Activated CD4-positive, alpha-beta T cell treated with anti-CD3 and anti-CD28 coated beads, Interleukin-10, Interleukin-2, amounts not matched to agents 100 ng/mL and 50 ng/mL, durations not matched to agents 16 hours and 8 hours (primary cell): ENCODE measurements at regions not wholly inside any gene's neighbourhood (a gene's known extent, or its start where the extent isn't known, plus 50 kb on each side); places are given as distances from the start of the nearest gene placed in this dataset.

Experiments used
- DNase-seq: peaks from one replicate; pipeline ENCODE4 v3.0.0-alpha.2; 2020

DNA sequence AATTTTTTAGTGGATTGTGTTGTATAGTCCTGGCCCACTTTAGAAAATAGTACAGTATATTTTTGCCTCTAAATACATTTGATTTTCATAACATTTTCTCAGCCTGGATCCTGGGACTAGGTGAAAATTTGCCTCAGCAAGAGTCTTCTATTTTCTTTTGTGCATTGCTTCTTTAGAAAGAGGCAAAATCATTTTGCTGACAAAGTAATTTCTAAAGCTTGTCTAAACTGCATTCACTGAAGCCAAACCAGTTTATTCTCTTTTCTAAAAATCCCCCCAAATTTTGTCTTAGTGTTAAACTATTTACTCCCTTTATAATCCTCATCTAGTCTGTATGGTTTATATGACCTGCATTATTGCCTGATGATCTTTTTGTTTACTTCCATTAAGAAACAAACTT, 326.3 kb downstream of the C4orf33 start:
- no peak for DNase-seq

DNA sequence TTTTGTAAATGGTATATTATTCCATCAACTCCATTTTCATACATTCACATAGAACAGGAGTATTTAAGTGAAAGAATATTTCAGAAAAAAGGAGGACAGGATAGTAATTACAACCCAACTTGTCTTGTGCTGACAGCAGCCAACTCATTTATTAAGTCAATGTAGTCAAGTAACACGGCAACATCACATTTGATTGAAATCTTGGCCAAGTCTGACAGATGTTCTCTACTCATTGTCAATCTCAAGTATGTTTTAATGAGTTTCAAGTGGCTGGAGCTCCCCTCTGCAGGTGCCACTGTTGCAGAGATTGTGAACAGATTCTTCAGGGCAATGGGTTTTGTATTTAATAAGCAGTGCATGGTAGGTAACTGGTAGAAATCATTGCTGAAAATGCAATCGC, 332.5 kb downstream of the C4orf33 start:
- no peak for DNase-seq

DNA sequence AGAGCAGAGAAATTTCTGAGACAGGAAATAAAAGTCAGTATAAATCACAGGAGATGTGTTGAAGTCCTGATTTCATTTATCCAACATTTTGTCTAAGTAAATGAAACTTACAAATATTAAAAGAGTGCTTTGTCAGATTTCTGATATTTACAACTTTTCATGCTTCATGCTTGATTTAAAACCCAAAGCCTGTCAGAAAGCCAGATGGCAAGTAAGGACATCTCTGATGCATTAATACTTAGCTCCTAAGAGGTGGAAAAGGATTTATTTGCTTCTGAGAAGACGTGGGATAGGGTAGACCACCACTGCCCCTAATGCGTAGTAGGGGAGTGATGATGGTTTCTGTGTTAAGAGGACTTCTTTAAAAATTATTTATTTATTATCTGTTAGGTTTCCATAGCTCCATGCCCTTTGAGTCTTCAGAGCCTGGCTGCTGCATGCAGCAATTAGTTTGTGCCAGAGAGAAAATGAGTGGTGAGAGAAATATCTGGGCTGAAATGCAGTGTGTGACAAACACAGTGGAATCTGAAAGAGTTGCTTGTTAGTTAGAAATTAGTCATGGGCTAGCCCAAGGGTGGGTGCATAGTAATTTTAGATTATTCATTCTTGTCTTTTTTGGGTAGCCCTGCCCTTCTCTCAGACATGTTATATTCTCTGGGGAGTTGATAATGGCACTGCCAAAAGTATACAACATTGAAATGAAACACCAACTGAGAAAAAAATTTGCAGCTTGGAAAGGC, 333.8 kb downstream of the C4orf33 start:
- DNase-seq = no peak

DNA sequence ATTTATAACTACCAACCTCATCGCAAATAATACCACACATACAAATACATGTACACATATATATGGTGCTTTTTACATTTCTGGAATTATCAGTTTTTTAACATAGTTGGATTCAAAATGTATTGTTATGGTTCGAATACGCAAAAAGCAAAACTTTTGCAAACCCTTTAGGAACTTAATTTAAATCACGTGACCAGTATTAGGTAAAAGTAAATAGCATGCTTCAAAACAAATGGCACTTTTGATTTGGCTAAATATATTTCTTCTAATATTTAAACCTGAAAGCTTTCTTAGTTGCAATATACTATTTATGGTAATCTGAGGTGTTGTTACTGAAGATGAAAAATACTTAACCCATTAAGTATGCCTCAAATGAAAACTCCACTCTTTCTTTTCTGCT, 341.4 kb downstream of the C4orf33 start:
- DNase-seq = no peak

DNA sequence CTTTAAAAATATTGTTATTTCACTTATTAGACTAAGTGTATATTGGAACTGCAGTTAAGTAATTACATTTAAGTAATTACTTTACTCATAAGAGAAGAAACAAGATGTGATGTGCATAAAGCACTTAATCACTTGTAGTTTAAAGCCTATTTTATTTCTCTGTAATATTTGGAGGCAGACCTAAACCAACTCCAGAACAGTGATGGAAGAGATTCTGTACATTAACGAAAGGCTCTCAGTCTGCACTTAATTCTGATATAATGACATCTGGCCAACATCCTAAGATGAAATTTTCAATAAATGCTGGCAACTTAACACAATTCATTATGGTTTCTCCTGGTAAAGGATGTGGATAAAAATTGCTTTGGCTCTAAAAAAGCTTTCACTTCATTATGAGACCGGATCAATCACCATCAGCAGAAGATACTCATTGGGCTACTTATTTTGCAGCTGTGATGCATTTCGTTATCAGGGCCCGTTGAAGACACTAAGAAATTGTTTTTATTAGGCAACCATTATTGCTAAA, 342.6 kb downstream of the C4orf33 start:
- no peak for DNase-seq

DNA sequence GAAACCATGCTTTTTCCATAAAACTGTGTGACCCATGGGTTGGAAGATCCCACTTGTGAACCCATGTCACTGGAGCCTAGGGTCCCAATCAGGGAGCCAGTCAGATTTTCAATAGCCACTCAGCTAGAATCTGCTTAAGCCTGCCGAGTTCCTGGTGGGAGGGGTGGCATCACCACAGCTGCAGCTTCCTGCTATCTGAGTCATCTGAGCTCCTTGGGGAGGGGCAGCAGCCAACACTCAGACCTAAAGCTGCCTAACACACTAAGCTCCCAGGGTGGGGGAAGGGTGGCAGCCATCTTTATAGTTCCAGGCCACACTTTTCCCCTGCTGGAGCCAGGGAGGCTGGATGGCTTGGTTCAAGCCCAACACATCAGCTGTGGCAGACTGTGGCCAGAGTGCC, 350.1 kb downstream of the C4orf33 start:
- no peak for DNase-seq

DNA sequence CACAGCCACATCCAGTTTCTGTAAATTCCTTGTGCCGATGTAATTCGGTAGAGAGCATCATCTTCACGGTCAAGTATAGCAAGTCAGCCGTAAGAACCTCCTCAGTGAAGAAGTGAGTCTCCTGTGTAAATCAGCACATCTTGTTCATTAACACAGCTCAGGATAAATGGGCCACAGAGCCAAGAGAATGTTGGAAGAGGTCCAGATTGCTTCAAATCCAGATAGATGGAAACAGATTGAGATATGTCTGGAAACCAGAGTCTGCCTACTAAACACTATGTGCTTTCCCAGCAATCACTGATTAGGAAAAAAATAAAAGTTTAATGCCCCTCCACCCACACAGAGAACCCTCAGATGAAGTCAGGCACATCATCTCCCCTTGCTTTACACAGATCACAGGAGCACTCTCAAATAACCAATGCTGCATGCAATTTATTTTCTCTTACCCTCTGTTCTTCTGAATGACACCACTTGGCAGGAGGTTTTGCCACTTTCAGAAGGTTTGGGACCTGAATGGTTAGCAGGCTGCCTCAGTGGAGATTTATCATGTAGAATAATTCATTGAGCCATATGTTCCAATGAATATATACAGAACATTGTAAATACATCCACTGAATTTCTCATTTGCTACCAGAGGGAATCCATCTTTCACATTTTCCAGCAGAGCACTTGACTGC, 357.7 kb downstream of the C4orf33 start:
- DNase-seq = no peak

DNA sequence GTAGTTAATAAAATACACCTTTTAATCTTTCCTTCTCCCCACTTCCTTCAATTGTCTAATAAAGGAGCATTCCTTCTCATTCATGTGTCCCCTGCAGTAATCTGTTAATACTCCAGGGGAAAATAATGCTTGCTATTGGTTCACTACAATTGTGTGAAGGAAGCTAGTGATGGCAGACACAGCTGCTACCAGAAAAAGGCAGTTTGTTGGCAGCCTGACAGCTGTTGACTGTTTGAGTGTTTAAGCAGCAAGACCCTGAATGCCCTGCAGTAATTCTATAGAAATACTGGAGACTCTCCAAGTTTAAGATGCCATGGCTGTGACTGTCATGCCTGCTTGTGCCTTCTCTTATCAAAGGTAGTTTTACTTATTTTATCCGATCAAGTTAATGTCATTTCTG, 359.5 kb downstream of the C4orf33 start:
- no peak for DNase-seq

DNA sequence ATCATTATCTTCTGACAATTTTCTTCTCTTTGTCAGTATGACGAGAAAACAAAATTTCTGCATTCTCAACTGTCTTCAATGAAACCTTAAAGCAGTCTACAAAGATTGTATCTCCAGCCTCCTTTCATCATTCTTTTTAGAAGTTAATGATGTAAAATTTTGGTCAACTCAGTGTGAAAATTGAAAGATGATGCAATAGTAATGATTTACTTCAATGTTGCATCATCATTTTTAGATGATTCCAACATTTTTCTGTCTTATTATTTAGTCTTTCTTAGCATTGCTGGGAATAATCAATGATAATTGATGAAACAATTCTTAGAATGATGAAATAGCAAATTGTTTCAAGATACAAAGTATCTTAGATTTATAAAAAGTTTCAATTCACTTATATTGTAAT, 372.7 kb downstream of the C4orf33 start:
- DNase-seq = no peak

DNA sequence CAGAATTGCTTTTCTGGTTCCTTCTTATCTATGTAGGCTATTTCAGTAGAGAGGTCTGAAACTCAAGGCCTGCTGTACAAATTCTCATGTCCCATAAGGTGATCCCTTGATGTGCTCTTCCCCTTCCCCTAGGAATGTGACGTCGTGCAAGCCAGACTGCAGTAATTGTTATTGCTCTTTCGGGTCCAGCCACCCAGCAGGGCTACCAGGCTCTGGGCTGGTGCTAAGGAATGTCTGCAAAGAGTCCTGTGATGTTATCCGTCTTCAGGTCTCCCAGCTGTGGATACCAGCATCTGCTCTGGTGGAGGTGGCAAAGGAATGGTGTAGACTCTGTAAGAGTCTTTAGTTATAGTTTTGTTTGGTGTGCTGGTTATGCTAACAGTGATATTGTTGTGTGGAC, 378.7 kb downstream of the C4orf33 start:
- DNase-seq = no peak

DNA sequence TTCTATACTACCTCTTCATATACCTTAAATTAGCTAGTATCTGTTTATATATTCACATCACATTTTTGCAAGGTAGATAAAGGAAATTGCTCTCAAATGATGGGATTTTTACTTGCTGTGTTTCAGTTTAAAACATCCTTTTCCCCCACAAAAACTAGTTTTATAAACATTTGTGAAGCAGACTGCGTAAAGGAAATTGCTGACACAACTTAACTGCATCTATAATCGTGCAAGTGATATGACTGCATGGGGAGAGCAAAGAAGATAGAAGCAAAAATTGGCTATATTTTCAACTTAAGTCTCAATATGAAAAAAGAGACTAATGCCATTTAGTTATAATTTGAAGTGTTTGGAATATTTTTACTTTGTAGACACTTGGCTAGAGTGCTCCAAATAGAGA, 385.2 kb downstream of the C4orf33 start:
- no peak for DNase-seq

DNA sequence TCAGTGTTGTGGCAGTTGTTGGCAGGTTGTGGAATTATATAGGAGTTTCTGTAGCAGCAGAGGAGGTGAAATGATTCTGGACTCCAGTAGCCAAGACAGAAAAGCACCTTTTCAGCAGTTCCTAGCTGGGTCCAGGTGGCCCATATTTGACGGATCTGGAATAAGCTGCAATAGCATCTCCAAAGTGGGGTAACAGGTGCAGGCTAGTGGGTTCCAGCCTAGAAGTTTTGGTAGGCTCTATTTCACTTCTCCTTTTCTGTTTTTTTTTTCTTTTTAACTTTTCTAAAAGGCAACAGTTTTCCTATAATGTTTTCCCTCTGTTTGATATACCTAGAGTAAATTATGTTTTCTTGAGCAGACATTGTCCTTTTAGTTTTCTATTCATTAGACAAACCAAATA, 392.5 kb downstream of the C4orf33 start:
- no peak for DNase-seq

DNA sequence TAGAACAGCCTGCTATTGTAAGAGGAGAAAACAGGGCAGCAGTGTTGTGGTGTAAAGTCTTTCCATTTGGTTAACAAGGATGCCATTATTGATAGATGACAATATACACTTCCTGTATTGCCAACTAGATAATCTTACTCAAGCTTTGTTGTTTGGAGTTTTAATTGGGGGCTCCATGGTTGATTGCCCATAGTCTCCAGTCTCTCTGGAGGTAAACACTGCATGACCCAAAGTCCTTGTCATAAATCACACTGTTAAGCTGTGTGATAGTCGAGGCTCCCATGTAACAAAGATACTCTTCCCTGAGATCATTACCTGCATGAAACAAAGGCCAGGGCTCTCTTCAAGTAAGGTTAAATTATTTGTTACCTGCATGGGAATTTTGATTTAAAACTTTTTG, 394.6 kb downstream of the C4orf33 start:
- DNase-seq = no peak

DNA sequence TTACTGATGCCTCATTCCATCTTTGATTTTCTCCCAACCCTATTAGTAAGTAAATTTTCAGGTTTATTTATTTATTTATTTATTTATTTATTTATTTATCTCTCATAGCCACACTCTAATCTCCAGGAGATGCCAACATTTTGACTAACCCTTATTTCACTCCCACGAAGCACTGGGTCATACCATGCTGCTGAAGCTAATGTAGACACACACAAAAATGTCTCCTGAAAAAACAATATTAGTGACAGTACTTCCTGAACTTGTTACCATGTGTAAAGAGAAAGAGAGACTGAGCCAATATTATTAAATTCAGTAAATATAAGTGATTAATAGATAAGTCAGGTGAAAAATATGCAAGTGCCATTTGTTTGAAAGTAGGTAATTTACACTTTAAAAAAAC, 402.7 kb downstream of the C4orf33 start:
- DNase-seq = no peak

DNA sequence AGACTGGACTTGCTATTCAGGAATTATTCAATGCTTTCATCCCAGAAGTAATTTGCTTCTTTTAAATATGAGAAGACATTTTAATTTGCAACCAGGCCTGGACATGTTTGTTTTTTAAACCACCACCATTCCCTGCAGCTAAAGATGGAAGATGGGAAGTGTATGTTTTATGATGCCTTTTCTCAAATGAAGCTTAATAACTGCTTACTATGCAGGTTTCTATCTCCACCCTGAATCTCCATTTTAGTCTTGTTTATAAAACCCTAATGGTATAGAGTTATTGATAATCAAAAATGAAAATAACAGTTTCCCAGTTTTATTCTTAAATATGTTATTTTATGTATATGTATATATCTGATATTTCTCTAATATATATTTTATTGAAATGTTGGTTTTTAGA, 418.9 kb downstream of the C4orf33 start:
- DNase-seq = no peak

DNA sequence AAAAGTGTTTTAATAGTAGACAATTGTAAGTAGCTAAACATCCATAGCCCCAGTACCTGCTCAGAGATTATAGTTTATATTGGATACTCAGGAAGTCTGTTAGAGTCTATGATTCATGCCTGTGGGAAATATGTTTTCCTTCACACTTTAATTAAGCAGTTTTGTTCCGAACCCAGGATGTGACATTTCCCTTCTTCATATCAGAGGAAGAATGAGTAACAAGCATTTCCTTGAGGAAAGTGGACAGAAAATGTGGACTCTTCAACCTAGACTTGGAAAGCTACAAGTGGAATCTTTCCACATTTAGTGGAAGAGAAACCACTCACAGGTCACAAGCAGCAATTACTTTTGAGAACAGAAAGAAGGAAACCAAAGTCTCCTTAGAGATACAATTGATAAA, 419.4 kb downstream of the C4orf33 start:
- DNase-seq = no peak

DNA sequence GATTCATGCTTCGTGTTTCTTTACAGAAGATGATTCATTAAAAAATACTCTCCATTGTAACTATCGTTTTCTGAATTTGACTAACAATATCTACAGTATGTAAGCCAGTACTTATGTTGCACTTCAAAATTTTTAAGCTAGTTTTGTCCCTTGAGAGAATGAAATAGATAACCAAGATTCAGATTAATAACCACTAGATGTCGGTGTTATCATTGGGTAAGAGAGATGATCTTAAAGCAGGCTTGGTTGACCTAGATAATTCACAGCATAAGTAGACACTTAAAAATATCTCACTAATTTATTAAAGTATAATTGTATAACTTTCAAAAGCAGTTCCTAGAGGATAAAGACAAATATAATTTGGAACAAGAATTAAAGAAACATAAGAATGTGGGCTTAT, 430.9 kb downstream of the C4orf33 start:
- no peak for DNase-seq

DNA sequence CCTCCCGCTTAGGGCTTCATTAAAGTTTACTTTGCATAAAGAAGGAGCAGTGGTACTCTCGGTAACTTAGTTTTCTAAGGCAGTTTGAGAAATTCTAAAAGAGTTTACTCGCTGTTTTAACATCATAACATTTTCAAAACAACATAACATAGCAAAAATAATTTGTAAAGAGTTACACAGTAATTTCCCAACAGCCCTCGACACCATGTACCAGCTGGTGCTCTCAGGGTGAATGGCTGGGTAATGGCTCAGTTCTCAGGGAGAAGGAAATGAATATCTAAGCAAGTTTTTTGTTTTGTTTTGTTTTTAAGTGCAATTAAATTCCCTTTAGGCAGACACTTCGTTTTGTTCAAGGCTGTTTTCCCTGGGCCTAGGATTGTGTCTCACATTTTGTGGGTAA, 435.3 kb downstream of the C4orf33 start:
- DNase-seq = no peak

DNA sequence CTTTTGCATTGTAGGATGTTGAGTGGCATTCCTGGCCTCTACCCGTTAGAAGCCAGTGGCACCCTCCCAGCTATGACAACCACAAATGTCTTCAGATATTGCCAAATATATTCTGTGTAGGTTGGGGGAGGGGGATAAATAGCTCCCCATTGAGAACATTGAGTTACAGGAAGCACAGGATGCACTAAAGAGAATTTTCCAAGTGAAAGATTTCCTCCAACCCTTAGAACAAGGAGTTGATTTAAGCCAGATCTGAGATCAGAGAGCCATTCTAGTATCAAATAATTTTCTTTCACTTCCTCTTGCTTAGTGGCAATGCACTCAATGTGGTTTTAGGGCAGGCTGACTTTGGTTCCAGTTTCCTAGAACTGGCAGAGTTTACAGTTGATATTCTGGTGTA, 436.6 kb downstream of the C4orf33 start:
- DNase-seq = no peak

DNA sequence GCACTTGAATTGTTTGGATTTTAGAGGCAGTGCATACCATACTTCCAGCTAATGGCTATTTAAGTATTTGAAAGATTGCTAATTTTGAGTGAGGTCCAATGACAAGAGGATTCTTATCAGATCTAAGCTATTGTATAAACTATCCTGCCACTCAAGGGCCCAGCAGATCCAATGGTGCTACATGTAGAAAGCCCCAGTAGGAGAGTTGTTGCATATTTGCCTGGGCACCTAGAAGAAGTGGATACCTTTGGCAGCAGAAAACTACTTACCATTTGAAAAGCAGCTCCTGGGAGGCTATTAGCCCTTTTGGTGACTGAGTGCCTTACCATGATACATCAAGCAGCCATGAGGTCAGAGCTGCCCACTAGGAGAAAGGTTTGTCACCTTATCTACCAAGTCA, 447.3 kb downstream of the C4orf33 start:
- DNase-seq = no peak

DNA sequence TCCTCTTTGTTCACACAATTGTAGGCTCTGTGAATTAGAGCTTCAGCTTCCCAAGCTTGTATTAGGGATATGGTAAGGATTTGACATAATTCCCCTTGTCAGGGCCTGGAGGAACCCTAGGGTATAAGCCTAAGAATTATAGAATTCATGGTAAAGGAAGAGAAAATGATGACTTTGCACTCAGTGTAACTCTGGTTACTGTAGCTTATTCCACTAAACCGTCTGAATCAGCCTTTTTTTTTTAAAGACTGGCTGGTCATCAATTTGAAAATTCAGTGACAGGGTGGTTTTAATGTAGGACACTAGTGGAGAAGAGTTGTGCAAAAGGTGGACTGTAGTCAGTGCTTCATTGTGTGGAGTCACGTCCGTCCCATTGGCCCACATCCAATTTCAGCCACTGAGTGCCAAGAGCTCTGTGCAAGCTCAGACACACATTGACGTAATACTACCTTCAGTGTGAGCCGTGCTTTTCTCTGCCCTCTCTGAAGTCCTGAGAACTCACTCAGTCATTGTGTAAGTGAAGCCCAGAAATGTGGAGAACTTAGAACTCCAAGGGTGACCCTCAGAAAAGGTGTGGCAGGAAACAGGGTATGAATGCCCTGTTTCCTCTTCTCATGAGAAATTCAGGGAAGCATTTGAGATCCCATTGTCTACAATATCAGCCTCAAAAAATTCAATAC, 449.8 kb downstream of the C4orf33 start:
- DNase-seq = no peak

DNA sequence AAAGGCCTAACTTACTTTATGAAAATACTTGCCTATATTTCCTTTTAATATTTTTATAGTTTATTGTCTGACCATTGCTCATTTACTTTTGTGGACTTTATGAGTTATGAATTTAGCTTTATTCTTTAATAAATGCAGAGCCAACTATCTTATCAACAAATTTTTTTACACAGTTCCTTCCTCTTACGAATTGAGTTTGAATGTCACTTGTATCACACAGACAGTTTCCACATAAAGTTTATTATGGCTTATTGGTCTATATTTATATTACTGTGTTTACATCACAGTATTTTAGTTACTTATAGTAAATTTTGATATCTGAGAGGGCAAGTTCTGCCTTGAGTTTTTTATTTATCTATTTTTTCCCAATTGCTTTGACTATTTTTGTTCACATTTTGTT, 450.6 kb downstream of the C4orf33 start:
- DNase-seq = no peak

DNA sequence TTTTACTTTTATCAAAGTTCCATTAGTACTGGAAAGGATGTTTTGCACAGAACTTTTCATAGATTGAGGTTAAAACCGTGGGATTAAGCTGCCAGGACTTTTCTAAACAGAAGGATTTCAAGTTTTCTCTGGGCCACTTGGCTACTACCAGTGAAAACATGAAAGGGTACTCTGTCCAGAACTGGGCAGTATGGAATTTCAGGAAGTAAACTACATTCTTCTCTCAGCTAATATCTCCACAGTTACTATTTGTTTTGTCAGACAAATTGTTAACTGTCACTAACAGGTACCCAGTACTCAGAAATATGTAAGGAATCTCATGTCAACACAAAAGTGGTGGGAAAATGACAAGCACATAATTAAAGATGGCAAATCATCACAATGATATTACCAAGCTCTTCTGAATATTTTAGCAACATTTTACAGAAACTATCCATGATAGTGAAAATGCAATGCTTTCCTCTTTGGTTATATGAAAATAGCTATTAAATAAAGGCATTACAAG, 454.4 kb downstream of the C4orf33 start:
- DNase-seq = no peak

DNA sequence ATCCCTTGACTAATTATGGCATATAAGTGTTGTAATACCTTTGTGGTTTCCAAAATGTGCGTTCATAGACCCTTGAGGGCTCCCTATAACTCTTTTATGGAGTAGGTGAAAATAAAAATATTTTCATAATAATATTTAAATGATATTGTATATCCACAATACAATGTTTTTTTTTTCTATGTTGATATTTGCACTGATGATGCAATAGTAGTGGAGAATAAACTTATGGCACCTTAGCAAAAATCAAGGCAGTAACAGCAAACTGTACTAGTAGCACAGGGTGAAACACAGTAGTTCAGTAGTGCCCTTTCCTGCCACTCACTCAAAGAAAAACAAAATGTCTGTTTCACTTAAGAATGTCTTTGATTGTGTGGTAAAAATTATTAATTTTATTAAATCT, 465.3 kb downstream of the C4orf33 start:
- no peak for DNase-seq
